22Rv1 (cell line): ENCODE measurements at regions not wholly inside any gene's neighbourhood (a gene's known extent, or its start where the extent isn't known, plus 50 kb on each side); places are given as distances from the start of the nearest gene placed in this dataset.

Experiments used
- H3K27ac ChIP-seq: fragments of 450-650 bp; 2 replicates; pipeline ENCODE4 v1.5.1; 2017
- CTCF ChIP-seq: fragments of 450-650 bp; IDR thresholded peaks from 2 replicates; pipeline ENCODE4 v1.5.1; 2017; ENCODE audit warnings: mild to moderate bottlenecking
- ZFX ChIP-seq: fragments of 450-650 bp; IDR thresholded peaks from 2 replicates; pipeline ENCODE4 v1.6.1; 2017; ENCODE audit warnings: antibody characterized with exemption, borderline replicate concordance

GRCh38 chr1:115560027-115560426 is 81.7 kb upstream of the VANGL1 start:
- no peak for TF ChIP-seq CTCF
- no peak for TF ChIP-seq ZFX
- H3K27ac ChIP-seq = no peak overlapping the region

- TF ChIP-seq ZFX (no peak), CTCF (no peak)
- no peak overlapping the region for H3K27ac ChIP-seq
Measured at GRCh38 chr1:115558275-115558674, 83.5 kb upstream of the VANGL1 start.

- no peak overlapping the region for H3K27ac ChIP-seq
- TF ChIP-seq CTCF (no peak), ZFX (no peak)
Measured at GRCh38 chr1:115557715-115558114, 84.1 kb upstream of the VANGL1 start.

- no peak overlapping the region for H3K27ac ChIP-seq
- no peak for TF ChIP-seq CTCF
- TF ChIP-seq ZFX = no peak
Measured at GRCh38 chr1:115556236-115556635, 85.5 kb upstream of the VANGL1 start.

GRCh38 chr1:115555446-115555845 is 86.3 kb upstream of the VANGL1 start:
- TF ChIP-seq ZFX (no peak), CTCF (no peak)
- H3K27ac ChIP-seq = no peak overlapping the region

GRCh38 chr1:115547696-115548095 is 94.1 kb upstream of the VANGL1 start:
- TF ChIP-seq CTCF (no peak), ZFX (no peak)

GRCh38 chr1:115546846-115547245 is 94.9 kb upstream of the VANGL1 start:
- TF ChIP-seq ZFX = no peak
- no peak for TF ChIP-seq CTCF
- H3K27ac ChIP-seq = no peak overlapping the region

More at GRCh38 chr1:115547696-115548095, 94.1 kb upstream of the VANGL1 start:
- no peak overlapping the region for H3K27ac ChIP-seq
